IMR-90 (cell line): ENCODE measurements at regions not wholly inside any gene's neighbourhood (a gene's known extent, or its start where the extent isn't known, plus 50 kb on each side); places are given as distances from the start of the nearest gene placed in this dataset.

Source experiments
- ATAC-seq: fragments of 200-7000 bp; cut with Tn5 transposase; 2 replicates; pipeline ENCODE4 v1.9.1; 2020; ENCODE audit warnings: low read depth, mild to moderate bottlenecking, moderate library complexity
- BruUV-seq: library from RNA; stranded (reverse); fragments of 400-500 nt; replicated peaks from 2 replicates; lab custom pipeline; 2021; lab: Mats Ljungman, UMichigan
- CTCF ChIA-PET: fragments of 300-600 bp; formaldehyde crosslinking; extraction: SDS; loops from one replicate; lab custom pipeline; 2021; ENCODE audit warnings: antibody characterized with exemption; lab: Yijun Ruan, JAX
- POLR2A ChIA-PET: fragments of 300-600 bp; sonication (Branson Sonifier 250); formaldehyde crosslinking; loops from one replicate; lab custom pipeline; 2022; ENCODE audit warnings: antibody characterized with exemption; ENCODE audit not compliant: unreplicated experiment; lab: Charles Lee
- DNase-seq: peaks from one replicate; pipeline ENCODE4 v3.0.0; 2013
- H2AFZ ChIP-seq: replicated peaks from 2 replicates; pipeline ENCODE3; 2013; ENCODE audit warnings: low read length, mild to moderate bottlenecking; ENCODE audit not compliant: poor library complexity
- H2AK5ac ChIP-seq: 2 replicates; pipeline ENCODE4 v1.6.1; 2013; ENCODE audit warnings: low read depth, low read length, inconsistent platforms
- H2AK9ac ChIP-seq: replicated peaks from 2 replicates; pipeline ENCODE3; 2013; ENCODE audit warnings: mild to moderate bottlenecking, low read depth, low read length, moderate library complexity; ENCODE audit not compliant: poor library complexity
- H2BK120ac ChIP-seq: 2 replicates; pipeline ENCODE4 v1.6.1; 2013; ENCODE audit warnings: low read depth, low read length, inconsistent platforms
- H2BK15ac ChIP-seq: 3 replicates; pipeline ENCODE4 v1.6.1; 2013; ENCODE audit warnings: low read depth, low read length, inconsistent platforms
- H2BK20ac ChIP-seq: 2 replicates; pipeline ENCODE4 v1.6.1; 2013; ENCODE audit warnings: low read depth, mild to moderate bottlenecking, inconsistent platforms, low read length, moderate library complexity
- H2BK5ac ChIP-seq: 2 replicates; pipeline ENCODE4 v1.6.1; 2013; ENCODE audit warnings: mild to moderate bottlenecking, low read depth, low read length, inconsistent platforms; ENCODE audit not compliant: poor library complexity, severe bottlenecking
- H3K14ac ChIP-seq: replicated peaks from 2 replicates; pipeline ENCODE4 v1.6.1; 2013; ENCODE audit warnings: low read depth, low read length, inconsistent platforms
- H3K18ac ChIP-seq: 2 replicates; pipeline ENCODE4 v1.6.1; 2013; ENCODE audit warnings: low read depth, low read length, control low read depth
- H3K23ac ChIP-seq: 2 replicates; pipeline ENCODE4 v1.6.1; 2013; ENCODE audit warnings: low read depth, low read length, inconsistent platforms
- H3K27ac ChIP-seq: 2 replicates; pipeline ENCODE4 v1.5.1; 2013; ENCODE audit warnings: mild to moderate bottlenecking, control low read depth, low read length; ENCODE audit not compliant: insufficient read depth
- H3K27me3 ChIP-seq: 2 replicates; pipeline ENCODE4 v1.6.1; 2013; ENCODE audit warnings: low read length; ENCODE audit not compliant: control insufficient read depth, insufficient read depth
- H3K36me3 ChIP-seq: 2 replicates; pipeline ENCODE4 v1.6.1; 2013; ENCODE audit warnings: low read length, mixed read lengths; ENCODE audit not compliant: control insufficient read depth, insufficient read depth
- H3K4ac ChIP-seq: 2 replicates; pipeline ENCODE4 v1.6.1; 2013; ENCODE audit warnings: low read depth, low read length, inconsistent platforms
- H3K4me1 ChIP-seq: 2 replicates; pipeline ENCODE4 v1.6.1; 2013; ENCODE audit warnings: low read length, mixed read lengths; ENCODE audit not compliant: control insufficient read depth, insufficient read depth
- H3K4me2 ChIP-seq: 2 replicates; pipeline ENCODE4 v1.6.1; 2013; ENCODE audit warnings: low read depth, mild to moderate bottlenecking, control low read depth, low read length, moderate library complexity
- H3K4me3 ChIP-seq: 2 replicates; pipeline ENCODE4 v1.5.1; 2013; ENCODE audit warnings: low read depth, mild to moderate bottlenecking, control low read depth, low read length, moderate library complexity; ENCODE audit not compliant: insufficient read depth
- H3K56ac ChIP-seq: 2 replicates; pipeline ENCODE4 v1.6.1; 2013; ENCODE audit warnings: low read length, inconsistent platforms; ENCODE audit not compliant: insufficient read depth; ENCODE audit errors: extremely low read depth
- H3K79me1 ChIP-seq, 2 experiments: 2 replicates each; pipeline ENCODE4 v1.6.1; 2013; ENCODE audit warnings: low read length in 2 of 2, inconsistent platforms in 1 of 2, low read depth in 1 of 2
- H3K9ac ChIP-seq: 2 replicates; pipeline ENCODE4 v1.6.1; 2013; ENCODE audit warnings: low read depth, low read length, control low read depth
- H3K9me1 ChIP-seq: 2 replicates; pipeline ENCODE4 v1.6.1; 2013; ENCODE audit warnings: low read length, inconsistent platforms; ENCODE audit not compliant: insufficient read depth
- H3K9me3 ChIP-seq: 2 replicates; pipeline ENCODE4 v1.6.1; 2013; ENCODE audit warnings: low read length; ENCODE audit not compliant: control insufficient read depth, insufficient read depth
- H4K20me1 ChIP-seq: 2 replicates; pipeline ENCODE4 v1.6.1; 2013; ENCODE audit warnings: low read length, inconsistent platforms; ENCODE audit not compliant: insufficient read depth
- H4K5ac ChIP-seq: 2 replicates; pipeline ENCODE4 v1.6.1; 2013; ENCODE audit warnings: mild to moderate bottlenecking, low read depth, low read length, control low read depth
- H4K8ac ChIP-seq, 2 experiments: 2 replicates each; pipeline ENCODE4 v1.6.1; 2013; ENCODE audit warnings: low read depth in 2 of 2, low read length in 2 of 2, control low read depth in 1 of 2, inconsistent platforms in 1 of 2
- H4K91ac ChIP-seq: 2 replicates; pipeline ENCODE4 v1.6.1; 2013; ENCODE audit warnings: low read depth, low read length, inconsistent platforms; ENCODE audit not compliant: insufficient read depth
- CHD1 ChIP-seq: IDR thresholded peaks from 2 replicates; pipeline ENCODE4 v1.6.1; 2012; ENCODE audit warnings: low read depth, low read length, improper control_type of control experiment
- FOS ChIP-seq: fragments of 150-350 bp; IDR thresholded peaks from 2 replicates; pipeline ENCODE4 v1.6.1; 2016; ENCODE audit warnings: low read depth, low read length
- MAFK ChIP-seq: IDR thresholded peaks from 2 replicates; pipeline ENCODE4 v1.6.1; 2012; ENCODE audit warnings: low read depth, low read length, improper control_type of control experiment
- MAZ ChIP-seq: IDR thresholded peaks from 2 replicates; pipeline ENCODE4 v1.6.1; 2012; ENCODE audit warnings: low read depth, mild to moderate bottlenecking, low read length, improper control_type of control experiment, moderate library complexity, borderline replicate concordance
- MXI1 ChIP-seq: IDR thresholded peaks from 2 replicates; pipeline ENCODE4 v1.6.1; 2012; ENCODE audit warnings: low read depth, mild to moderate bottlenecking, low read length, moderate library complexity, borderline replicate concordance
- RAD21 ChIP-seq: IDR thresholded peaks from 2 replicates; pipeline ENCODE4 v1.6.1; 2012; ENCODE audit warnings: low read length, improper control_type of control experiment
- RCOR1 ChIP-seq: IDR thresholded peaks from 2 replicates; pipeline ENCODE4 v1.6.1; 2012; ENCODE audit warnings: mild to moderate bottlenecking, low read length, improper control_type of control experiment; ENCODE audit not compliant: insufficient replicate concordance
- RFX5 ChIP-seq: IDR thresholded peaks from 2 replicates; pipeline ENCODE4 v1.8.0; 2012; ENCODE audit warnings: low read depth, mild to moderate bottlenecking, low read length, moderate library complexity
- WGBS, 2 experiments: methylation state at CpG; one replicate each; pipeline versions ENCODE4 v1.1.5 to v1.1.7; 2013; ENCODE audit warnings: missing lambda C conversion rate in 2 of 2; ENCODE audit not compliant: insufficient read length in 1 of 2; ENCODE audit errors: extremely low coverage in 2 of 2; 5-methylcytosine and 5-hydroxymethylcytosine counted together
- dilution Hi-C: fragments of 300-500 bp; cut with HindIII; formaldehyde crosslinking; loops from one replicate; pipeline ENCODE4 v1.14.3; 2018; ENCODE audit warnings: low sequenced_read_pairs; ENCODE audit not compliant: unreplicated experiment
- in situ Hi-C: fragments of 300-500 bp; cut with MboI; formaldehyde crosslinking; loops from 3 replicates; pipeline ENCODE4 v1.14.3; 2019; ENCODE audit warnings: low sequenced_read_pairs, inconsistent platforms, mixed read lengths
- intact Hi-C: fragments of 100-400 bp; cut with micrococcal nuclease; formaldehyde crosslinking; loops from 2 replicates; pipeline ENCODE4 v1.10.0; 2022

DNA sequence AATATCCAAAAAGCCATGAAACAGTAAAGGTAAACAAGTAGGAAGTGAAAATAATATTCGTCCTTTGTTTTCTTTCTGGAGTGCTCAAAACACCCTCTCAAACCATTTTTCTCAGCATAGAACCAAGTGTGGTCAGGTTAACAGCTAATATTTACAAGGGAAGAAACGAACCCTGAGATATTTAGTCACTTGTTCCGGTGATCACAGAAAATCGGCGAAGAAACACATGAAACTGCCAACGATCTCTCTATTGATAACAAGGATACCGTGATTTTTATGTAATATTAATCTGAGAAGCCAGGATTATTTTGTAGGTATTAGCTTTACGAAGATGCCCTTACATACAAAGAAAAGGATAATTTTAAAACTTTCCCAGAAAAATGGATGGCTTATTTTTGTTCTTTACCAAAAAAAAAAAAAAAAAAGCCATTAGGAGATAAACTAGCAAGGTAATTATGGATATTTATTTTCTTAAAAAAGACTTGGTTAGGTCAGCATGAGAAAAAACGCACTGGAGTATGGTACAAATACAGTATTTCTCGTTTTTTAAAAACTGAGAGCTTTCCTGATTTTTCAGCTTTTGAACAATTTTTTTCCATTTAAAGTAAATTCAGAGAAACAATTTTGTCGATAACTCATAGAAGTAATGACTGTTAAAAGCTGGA lies 107.3 kb upstream of the HNRNPU start:
- Histone ChIP-seq H2BK20ac (peak overlapping the region; percentile 21; the same call in 1 of the 2 replicates), H3K4me2 (peak overlapping the region; percentile 91), H3K14ac (peak overlapping the region; percentile 99), H3K9ac (peak overlapping the region; percentile 98), H3K4me1 (peaks cover 7% of the 10 kb centered on the region), H3K79me1 (peaks cover 10 to 12% of the 10 kb centered on the region in 2 experiments), H3K9me3 (no peaks in the 10 kb centered on the region), H2BK5ac (peak overlapping the region; percentile 98), H3K4me3 (peak overlapping the region; percentile 63), H3K4ac (peak overlapping the region; percentile 97), H4K5ac (peak overlapping the region; percentile 96), H3K56ac (peak overlapping the region; percentile 97), H3K9me1 (no peaks in the 10 kb centered on the region), H2AK9ac (no peak overlapping the region), H2BK120ac (peak overlapping the region; percentile 85), H3K27me3 (no peaks in the 10 kb centered on the region), H4K91ac (peak overlapping the region; percentile 91; the same call in 1 of the 2 replicates), H3K18ac (peak overlapping the region; percentile 74), H3K27ac (peak overlapping the region; percentile 98), H2AFZ (no peak overlapping the region), H2BK15ac (peak overlapping the region; percentile 66; the same call in 2 of the 3 replicates), H3K23ac (peak overlapping the region; percentile 97), H4K20me1 (no peaks in the 10 kb centered on the region), H2AK5ac (no peak overlapping the region), H3K36me3 (no peaks in the 10 kb centered on the region), H4K8ac (peak overlapping the region; percentile 87 to 95)
- ChIA-PET POLR2A (interaction anchor here (0.6 to 0.7 kb wide), 2 partner anchors 90 to 137 kb away, joined by 5 to 9 read pairs; no protein-coding TSS in a partner anchor), CTCF (interaction anchor here (1.3 kb wide), 1 partner anchor 71 kb away, joined by 6 read pairs; no protein-coding TSS in a partner anchor)
- TF ChIP-seq RCOR1 = no peak
- no peak for TF ChIP-seq MAFK
- TF ChIP-seq FOS = no peak
- TF ChIP-seq CHD1 = no peak
- TF ChIP-seq MAZ = no peak
- no peak for TF ChIP-seq RAD21
- TF ChIP-seq RFX5 = no peak
- TF ChIP-seq MXI1 = no peak
- no TSS peak for BruUV-seq
- intact Hi-C loops = loop anchor here (2.0 kb wide), 2 partner anchors 71 to 371 kb away; no protein-coding TSS in a partner anchor
- in situ Hi-C loops = no loop called here
- no peak for DNase-seq
- no peak for ATAC-seq
- no CpG with 5 or more reads among the region's 11 CpGs for WGBS, 2 experiments
- dilution Hi-C loops = no loop called here
